NB4 (cell line): ENCODE measurements at regions not wholly inside any gene's neighbourhood (a gene's known extent, or its start where the extent isn't known, plus 50 kb on each side); places are given as distances from the start of the nearest gene placed in this dataset.

Source experiments
- DNase-seq: peaks from one replicate; pipeline ENCODE4 v3.0.0; 2010; ENCODE audit warnings: low read depth
- H3K4me3 ChIP-seq: one replicate; pipeline ENCODE4 v1.5.1; 2011; ENCODE audit warnings: mild to moderate bottlenecking, low read depth, low read length, moderate library complexity
- CTCF ChIP-seq: IDR thresholded peaks from one replicate; pipeline ENCODE4 v1.5.1; 2012; ENCODE audit warnings: low read depth, low read length
- MAX ChIP-seq: IDR thresholded peaks from 2 replicates; pipeline ENCODE4 v1.6.1; 2011; ENCODE audit warnings: low read depth, low read length
- MYC ChIP-seq: IDR thresholded peaks from 2 replicates; pipeline ENCODE4 v1.6.1; 2011; ENCODE audit warnings: low read depth, low read length
- POLR2A ChIP-seq: IDR thresholded peaks from 2 replicates; pipeline ENCODE4 v1.6.1; 2011; ENCODE audit warnings: mild to moderate bottlenecking; ENCODE audit not compliant: insufficient read length; ENCODE audit errors: extremely low read depth

GRCh38 chr1:14011132-14011531 lies 311.1 kb downstream of the PRDM2 start:
- no peak for DNase-seq
- no peak for TF ChIP-seq MAX
- no peak for TF ChIP-seq MYC
- TF ChIP-seq CTCF, result no peak
- TF ChIP-seq POLR2A, result no peak
- no peak overlapping the region for H3K4me3 ChIP-seq

- DNase-seq, result no peak
Measured at GRCh38 chr1:14011888-14012287, 311.9 kb downstream of the PRDM2 start.

GRCh38 chr1:14014929-14015328 lies 314.9 kb downstream of the PRDM2 start:
- TF ChIP-seq MYC (no peak), POLR2A (no peak), CTCF (no peak), MAX (no peak)
- no peak for DNase-seq
- H3K4me3 ChIP-seq, result no peak overlapping the region

More at GRCh38 chr1:14011888-14012287, 311.9 kb downstream of the PRDM2 start:
- H3K4me3 ChIP-seq, result no peak overlapping the region
- no peak for TF ChIP-seq MAX
- TF ChIP-seq MYC, result no peak
- TF ChIP-seq CTCF, result no peak

- no peak overlapping the region for H3K4me3 ChIP-seq
- DNase-seq, result no peak
- TF ChIP-seq CTCF (no peak), POLR2A (no peak), MYC (no peak), MAX (no peak)
Measured at GRCh38 chr1:14015917-14016316, 315.9 kb downstream of the PRDM2 start.

GRCh38 chr1:14017531-14017961 lies 317.6 kb downstream of the PRDM2 start:
- no peak for TF ChIP-seq CTCF
- no peak for TF ChIP-seq MAX
- DNase-seq, result no peak
- no peak overlapping the region for H3K4me3 ChIP-seq

GRCh38 chr1:14019461-14019860 lies 319.5 kb downstream of the PRDM2 start:
- no peak overlapping the region for H3K4me3 ChIP-seq
- TF ChIP-seq MAX, result no peak
- no peak for TF ChIP-seq CTCF
- no peak for TF ChIP-seq MYC
- no peak for TF ChIP-seq POLR2A
- DNase-seq, result no peak
